Astrocyte (in vitro differentiated cells and primary cell): ENCODE measurements at regions not wholly inside any gene's neighbourhood (a gene's known extent, or its start where the extent isn't known, plus 50 kb on each side); places are given as distances from the start of the nearest gene placed in this dataset.

Experiments used
- DNase-seq: peaks from one replicate; pipeline ENCODE4 v3.0.0-alpha.2; 2010; ENCODE audit warnings: low read depth
- FAIRE-seq: peaks from 2 replicates; lab custom pipeline; 2011; peaks lifted over from hg19 to GRCh38; lab: Jason Lieb, UNC
- H2AFZ ChIP-seq: 2 replicates; pipeline ENCODE4 v1.6.0; 2012; ENCODE audit warnings: low read depth, low read length, inconsistent platforms
- H3K27ac ChIP-seq: 2 replicates; pipeline ENCODE4 v1.5.1; 2011; ENCODE audit warnings: low read depth, low read length, inconsistent platforms
- H3K27me3 ChIP-seq: 2 replicates; pipeline ENCODE4 v1.6.0; 2011; ENCODE audit warnings: low read length, inconsistent platforms; ENCODE audit not compliant: insufficient read depth
- H3K36me3 ChIP-seq: 2 replicates; pipeline ENCODE4 v1.5.1; 2011; ENCODE audit warnings: low read length, inconsistent platforms; ENCODE audit not compliant: insufficient read depth
- H3K4me1 ChIP-seq: 2 replicates; pipeline ENCODE4 v1.5.1; 2011; ENCODE audit warnings: low read length, inconsistent platforms; ENCODE audit not compliant: insufficient read depth
- H3K4me2 ChIP-seq: 2 replicates; pipeline ENCODE4 v1.6.0; 2012; ENCODE audit warnings: low read length, inconsistent platforms
- H3K4me3 ChIP-seq: 2 replicates; pipeline ENCODE4 v1.5.1; 2011; ENCODE audit warnings: low read depth, mild to moderate bottlenecking, low read length, inconsistent platforms; ENCODE audit not compliant: insufficient read depth
- H3K79me2 ChIP-seq: 2 replicates; pipeline ENCODE4 v1.6.0; 2012; ENCODE audit warnings: mild to moderate bottlenecking, low read length, inconsistent platforms; ENCODE audit not compliant: insufficient read depth
- H3K9ac ChIP-seq: 2 replicates; pipeline ENCODE4 v1.6.0; 2012; ENCODE audit warnings: mild to moderate bottlenecking, low read length, inconsistent platforms
- H3K9me3 ChIP-seq: 2 replicates; pipeline ENCODE4 v1.5.1; 2012; ENCODE audit warnings: low read depth, mild to moderate bottlenecking, low read length, inconsistent platforms; ENCODE audit not compliant: insufficient read depth
- H4K20me1 ChIP-seq: 2 replicates; pipeline ENCODE4 v1.6.0; 2012; ENCODE audit warnings: low read length, inconsistent platforms; ENCODE audit not compliant: insufficient read depth
- H3K27ac Mint-ChIP-seq: one replicate; pipeline ENCODE4 v1.8.0; 2021; ENCODE audit warnings: mild to moderate bottlenecking, mixed read lengths; ENCODE audit not compliant: unreplicated experiment
- H3K27me3 Mint-ChIP-seq: one replicate; pipeline ENCODE4 v1.8.0; 2021; ENCODE audit warnings: low read depth, mixed read lengths; ENCODE audit not compliant: unreplicated experiment
- H3K36me3 Mint-ChIP-seq: one replicate; pipeline ENCODE4 v1.8.0; 2021; ENCODE audit warnings: low read depth, mixed read lengths; ENCODE audit not compliant: unreplicated experiment
- H3K4me1 Mint-ChIP-seq: one replicate; pipeline ENCODE4 v1.8.0; 2021; ENCODE audit warnings: low read depth, mixed read lengths; ENCODE audit not compliant: unreplicated experiment
- H3K4me3 Mint-ChIP-seq: one replicate; pipeline ENCODE4 v1.8.0; 2021; ENCODE audit warnings: mild to moderate bottlenecking, moderate library complexity, mixed read lengths; ENCODE audit not compliant: unreplicated experiment
- H3K9me3 Mint-ChIP-seq: one replicate; pipeline ENCODE4 v1.8.0; 2021; ENCODE audit warnings: mild to moderate bottlenecking, mixed read lengths; ENCODE audit not compliant: unreplicated experiment
- CTCF ChIP-seq: IDR thresholded peaks from 2 replicates; pipeline ENCODE4 v1.5.1; 2011; ENCODE audit warnings: low read depth, mild to moderate bottlenecking, inconsistent platforms, low read length, moderate library complexity; ENCODE audit not compliant: insufficient read depth
- EZH2 ChIP-seq: IDR thresholded peaks from 2 replicates; pipeline ENCODE4 v1.6.1; 2012; ENCODE audit warnings: mild to moderate bottlenecking, low read length, inconsistent platforms; ENCODE audit not compliant: insufficient read depth

- Histone ChIP-seq H3K4me1 (no peaks in the 10 kb centered on the region), H3K27me3 (no peaks in the 10 kb centered on the region), H3K9ac (no peak overlapping the region), H3K79me2 (no peaks in the 10 kb centered on the region), H3K36me3 (no peaks in the 10 kb centered on the region), H3K9me3 (no peaks in the 10 kb centered on the region), H2AFZ (no peak overlapping the region), H3K4me3 (no peak overlapping the region), H3K4me2 (no peak overlapping the region), H3K27ac (no peak overlapping the region), H4K20me1 (no peaks in the 10 kb centered on the region)
- Mint-ChIP-seq H3K4me3 (no peak overlapping the region), H3K27ac (no peak overlapping the region), H3K27me3 (no peaks in the 10 kb centered on the region), H3K36me3 (no peaks in the 10 kb centered on the region), H3K4me1 (peaks cover 4% of the 10 kb centered on the region), H3K9me3 (no peaks in the 10 kb centered on the region)
- FAIRE-seq, result no peak
- DNase-seq, result no peak
- TF ChIP-seq EZH2 (no peak), CTCF (peak; percentile 10)
These were observed 191.4 kb upstream of the ADGRB3 start for GRCh38 chr6:68443704-68444103.

- Histone ChIP-seq H4K20me1 (no peaks in the 10 kb centered on the region), H3K9ac (no peak overlapping the region), H3K4me1 (peaks cover 9% of the 10 kb centered on the region), H3K9me3 (no peaks in the 10 kb centered on the region), H3K4me2 (no peak overlapping the region), H2AFZ (no peak overlapping the region), H3K79me2 (no peaks in the 10 kb centered on the region), H3K4me3 (no peak overlapping the region), H3K27ac (no peak overlapping the region), H3K27me3 (no peaks in the 10 kb centered on the region), H3K36me3 (no peaks in the 10 kb centered on the region)
- TF ChIP-seq EZH2, result no peak
- no peak for TF ChIP-seq CTCF
- H3K9me3 Mint-ChIP-seq, result no peaks in the 10 kb centered on the region
- FAIRE-seq (no peak), DNase-seq (peak; percentile 68)
- H3K4me3 Mint-ChIP-seq, result no peak overlapping the region
- H3K36me3 Mint-ChIP-seq, result no peaks in the 10 kb centered on the region
- H3K27ac Mint-ChIP-seq, result no peak overlapping the region
- no peaks in the 10 kb centered on the region for H3K27me3 Mint-ChIP-seq
- H3K4me1 Mint-ChIP-seq, result no peaks in the 10 kb centered on the region
These were observed 207.5 kb upstream of the ADGRB3 start for GRCh38 chr6:68427630-68428029.

- H3K27ac ChIP-seq, result no peak overlapping the region
- Mint-ChIP-seq H3K4me3 (no peak overlapping the region), H3K27ac (no peak overlapping the region), H3K36me3 (no peaks in the 10 kb centered on the region), H3K9me3 (no peaks in the 10 kb centered on the region), H3K4me1 (no peaks in the 10 kb centered on the region), H3K27me3 (no peaks in the 10 kb centered on the region)
- H2AFZ ChIP-seq, result no peak overlapping the region
- H3K4me3 ChIP-seq, result no peak overlapping the region
- no peaks in the 10 kb centered on the region for H3K79me2 ChIP-seq
- TF ChIP-seq CTCF (no peak), EZH2 (no peak)
- no peaks in the 10 kb centered on the region for H3K27me3 ChIP-seq
- H4K20me1 ChIP-seq, result no peaks in the 10 kb centered on the region
- DNase-seq (no peak), FAIRE-seq (no peak)
- no peaks in the 10 kb centered on the region for H3K9me3 ChIP-seq
- no peaks in the 10 kb centered on the region for H3K4me1 ChIP-seq
- no peak overlapping the region for H3K9ac ChIP-seq
- H3K36me3 ChIP-seq, result no peaks in the 10 kb centered on the region
- H3K4me2 ChIP-seq, result no peak overlapping the region
These were observed 225.1 kb upstream of the ADGRB3 start for GRCh38 chr6:68410021-68410420.
